PC-3 (cell line): ENCODE measurements at regions not wholly inside any gene's neighbourhood (a gene's known extent, or its start where the extent isn't known, plus 50 kb on each side); places are given as distances from the start of the nearest gene placed in this dataset.

Experiments
- ATAC-seq: fragments of 200-7000 bp; cut with Tn5 transposase; 2 replicates; pipeline ENCODE4 v1.9.1; 2020; ENCODE audit warnings: mild to moderate bottlenecking, moderate library complexity
- BruUV-seq: library from RNA; stranded (reverse); fragments of 400-500 nt; replicated peaks from 2 replicates; lab custom pipeline; 2021; lab: Mats Ljungman, UMichigan
- CTCF ChIA-PET: fragments of 300-600 bp; sonication (Branson Sonifier 250); formaldehyde crosslinking; loops from one replicate; lab custom pipeline; 2022; ENCODE audit warnings: antibody characterized with exemption; lab: Charles Lee
- POLR2A ChIA-PET: fragments of 300-600 bp; sonication (Branson Sonifier 250); formaldehyde crosslinking; loops from one replicate; lab custom pipeline; 2022; ENCODE audit warnings: antibody characterized with exemption; ENCODE audit not compliant: unreplicated experiment; lab: Charles Lee
- DNase-seq: peaks from one replicate; pipeline ENCODE4 v3.0.0-alpha.2; 2015
- H2AFZ ChIP-seq: fragments of 300-600 bp; sonication (generic); 2 replicates; pipeline ENCODE4 v1.6.0; 2016; ENCODE audit warnings: antibody characterized with exemption, low read length
- H3F3A ChIP-seq: fragments of 300-600 bp; sonication (generic); one replicate; pipeline ENCODE4 v1.6.0; 2017; ENCODE audit warnings: antibody characterized with exemption, low read length, control low read depth, mild to moderate bottlenecking; ENCODE audit not compliant: unreplicated experiment
- H3K27ac ChIP-seq: fragments of 300-600 bp; sonication (generic); 2 replicates; pipeline ENCODE4 v1.5.1; 2016; ENCODE audit warnings: mild to moderate bottlenecking, low read length
- H3K27me3 ChIP-seq: fragments of 300-600 bp; sonication (generic); 2 replicates; pipeline ENCODE4 v1.6.1; 2016; ENCODE audit warnings: low read length, mixed read lengths
- H3K36me3 ChIP-seq: fragments of 300-600 bp; sonication (generic); 2 replicates; pipeline ENCODE4 v1.6.1; 2016; ENCODE audit warnings: low read depth, mixed run types, low read length, mixed read lengths
- H3K4me1 ChIP-seq: fragments of 300-600 bp; sonication (generic); 2 replicates; pipeline ENCODE4 v1.5.1; 2016; ENCODE audit warnings: low read length; ENCODE audit not compliant: insufficient read depth
- H3K4me2 ChIP-seq: fragments of 300-600 bp; sonication (generic); 2 replicates; pipeline ENCODE4 v1.6.0; 2016; ENCODE audit warnings: low read length
- H3K4me3 ChIP-seq: fragments of 300-600 bp; sonication (generic); 2 replicates; pipeline ENCODE4 v1.5.1; 2016; ENCODE audit warnings: mild to moderate bottlenecking, low read length, mixed read lengths
- H3K79me2 ChIP-seq: fragments of 300-600 bp; sonication (generic); 2 replicates; pipeline ENCODE4 v1.6.1; 2017; ENCODE audit warnings: low read length, mixed read lengths
- H3K9ac ChIP-seq: fragments of 300-600 bp; sonication (generic); 2 replicates; pipeline ENCODE4 v1.6.0; 2016; ENCODE audit warnings: mild to moderate bottlenecking, low read length
- H3K9me2 ChIP-seq: fragments of 300-600 bp; sonication (generic); replicated peaks from 2 replicates; pipeline ENCODE4 v1.6.1; 2016; ENCODE audit warnings: mixed run types, low read length, mixed read lengths
- H3K9me3 ChIP-seq: fragments of 300-600 bp; sonication (generic); 2 replicates; pipeline ENCODE4 v1.6.1; 2016; ENCODE audit warnings: low read length, mixed read lengths
- H4K20me1 ChIP-seq: fragments of 300-600 bp; sonication (generic); 2 replicates; pipeline ENCODE4 v1.6.1; 2016; ENCODE audit warnings: low read length, mixed read lengths
- CTCF ChIP-seq: fragments of 300-600 bp; sonication (generic); conservative IDR thresholded peaks from 2 replicates; pipeline ENCODE4 v1.5.1; 2017; ENCODE audit warnings: antibody characterized with exemption, low read depth, mild to moderate bottlenecking, low read length
- EZH2 ChIP-seq: fragments of 300-600 bp; sonication (generic); IDR thresholded peaks from one replicate; pipeline ENCODE4 v1.6.1; 2017; ENCODE audit warnings: antibody characterized with exemption, mild to moderate bottlenecking, low read length; ENCODE audit not compliant: unreplicated experiment
- EZH2phosphoT487 ChIP-seq: fragments of 300-600 bp; sonication (generic); IDR thresholded peaks from 2 replicates; pipeline ENCODE4 v1.6.1; 2018; ENCODE audit warnings: mild to moderate bottlenecking, antibody characterized with exemption, low read length, borderline replicate concordance
- intact Hi-C: fragments of 100-400 bp; cut with micrococcal nuclease; formaldehyde crosslinking; loops from 2 replicates; pipeline ENCODE4 v1.9.0; 2023

DNA sequence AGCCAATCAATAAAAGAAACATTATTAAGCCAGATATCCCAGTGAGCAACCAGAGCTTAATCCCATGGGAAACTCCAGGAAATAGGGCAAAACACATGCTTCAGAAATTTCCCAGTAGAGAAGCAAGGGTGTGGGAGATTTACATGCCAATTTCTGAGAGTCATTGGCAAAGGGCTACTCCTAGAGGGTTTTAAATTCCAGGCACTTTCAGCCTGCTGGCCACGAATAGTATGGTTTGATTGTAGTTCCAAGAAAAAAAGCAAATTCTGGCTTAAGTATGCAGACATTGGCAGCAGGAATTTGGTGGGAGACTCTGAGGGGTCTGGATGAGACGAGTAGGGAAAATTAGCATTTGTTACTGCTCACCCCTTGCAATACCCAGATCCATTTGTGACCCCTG, 402.1 kb upstream of the SUCLG2 start:
- H3K9ac ChIP-seq = no peak overlapping the region
- H3K9me2 ChIP-seq = no peaks in the 10 kb centered on the region
- no peak for DNase-seq
- CTCF ChIA-PET = no interaction called here
- H2AFZ ChIP-seq = no peak overlapping the region
- no peaks in the 10 kb centered on the region for H4K20me1 ChIP-seq
- H3K27ac ChIP-seq = no peak overlapping the region
- intact Hi-C loops = no loop called here
- TF ChIP-seq EZH2phosphoT487 (no peak), EZH2 (no peak), CTCF (no peak)
- H3K27me3 ChIP-seq = no peaks in the 10 kb centered on the region
- H3F3A ChIP-seq = no peaks in the 10 kb centered on the region
- H3K4me3 ChIP-seq = no peak overlapping the region
- ATAC-seq = no peak
- POLR2A ChIA-PET = no interaction called here
- no peaks in the 10 kb centered on the region for H3K9me3 ChIP-seq
- BruUV-seq = no TSS peak
- H3K36me3 ChIP-seq = no peaks in the 10 kb centered on the region
- no peak overlapping the region for H3K4me2 ChIP-seq
- no peaks in the 10 kb centered on the region for H3K79me2 ChIP-seq
- no peaks in the 10 kb centered on the region for H3K4me1 ChIP-seq

GRCh38 chr3:68055215-68055614, 400.8 kb upstream of the SUCLG2 start:
- intact Hi-C loops = no loop called here
- CTCF ChIA-PET = no interaction called here
- H3K4me3 ChIP-seq = no peak overlapping the region

DNA sequence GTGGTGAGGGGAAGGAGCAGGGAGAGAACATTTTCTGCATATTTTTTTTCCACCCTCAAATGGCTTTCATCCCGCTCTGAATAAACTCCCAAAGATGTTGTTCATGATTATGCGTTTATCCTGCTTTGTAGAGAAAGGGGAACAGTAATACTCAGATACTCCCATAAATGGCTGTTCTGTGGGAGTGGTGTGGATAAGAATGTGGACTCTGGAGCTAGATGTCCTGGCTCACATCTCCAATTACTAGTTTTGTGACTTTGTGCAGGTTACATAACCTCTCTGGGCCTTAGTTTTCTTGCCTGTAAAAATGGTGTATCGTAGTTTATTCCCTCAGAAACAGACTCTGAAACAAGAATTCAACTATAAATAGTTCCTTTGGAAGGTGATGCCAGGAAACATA, 395.4 kb upstream of the SUCLG2 start:
- no peaks in the 10 kb centered on the region for H4K20me1 ChIP-seq
- DNase-seq (no peak), ATAC-seq (no peak)
- no peaks in the 10 kb centered on the region for H3K36me3 ChIP-seq
- TF ChIP-seq EZH2phosphoT487 = no peak
- TF ChIP-seq EZH2 = no peak
- no peak for TF ChIP-seq CTCF
- no peak overlapping the region for H3K9ac ChIP-seq
- ChIA-PET CTCF (no interaction called here), POLR2A (no interaction called here)
- no peak overlapping the region for H3K4me2 ChIP-seq
- no peaks in the 10 kb centered on the region for H3K9me2 ChIP-seq
- no peaks in the 10 kb centered on the region for H3K27me3 ChIP-seq
- no peak overlapping the region for H2AFZ ChIP-seq
- BruUV-seq = no TSS peak
- no peaks in the 10 kb centered on the region for H3K79me2 ChIP-seq
- H3K4me1 ChIP-seq = no peaks in the 10 kb centered on the region
- H3K27ac ChIP-seq = no peak overlapping the region
- no peaks in the 10 kb centered on the region for H3K9me3 ChIP-seq
- intact Hi-C loops = no loop called here
- no peak overlapping the region for H3K4me3 ChIP-seq
- no peaks in the 10 kb centered on the region for H3F3A ChIP-seq

More at GRCh38 chr3:68055215-68055614, 400.8 kb upstream of the SUCLG2 start:
- Histone ChIP-seq H2AFZ (no peak overlapping the region), H3K9ac (no peak overlapping the region), H3K4me2 (no peak overlapping the region), H3K9me2 (no peaks in the 10 kb centered on the region), H3K4me1 (no peaks in the 10 kb centered on the region), H3F3A (no peaks in the 10 kb centered on the region), H3K27ac (no peak overlapping the region), H3K27me3 (no peaks in the 10 kb centered on the region), H4K20me1 (no peaks in the 10 kb centered on the region), H3K36me3 (no peaks in the 10 kb centered on the region), H3K9me3 (no peaks in the 10 kb centered on the region), H3K79me2 (no peaks in the 10 kb centered on the region)
- no TSS peak for BruUV-seq
- TF ChIP-seq EZH2phosphoT487 = no peak
- TF ChIP-seq EZH2 = no peak
- TF ChIP-seq CTCF = no peak
- DNase-seq (no peak), ATAC-seq (no peak)
- POLR2A ChIA-PET = no interaction called here
